GM18907 (cell line): ENCODE measurements at regions not wholly inside any gene's neighbourhood (a gene's known extent, or its start where the extent isn't known, plus 50 kb on each side); places are given as distances from the start of the nearest gene placed in this dataset.

ENCODE experiments used
- ATAC-seq: cut with Tn5 transposase; IDR thresholded peaks from one replicate; pipeline ENCODE4 v1.9.1; 2021; ENCODE audit warnings: mild to moderate bottlenecking, moderate library complexity; ENCODE audit not compliant: unreplicated experiment

- no peak for ATAC-seq
Measured at GRCh38 chr1:98428864-98429263, 232.7 kb upstream of the SNX7 start.

DNA sequence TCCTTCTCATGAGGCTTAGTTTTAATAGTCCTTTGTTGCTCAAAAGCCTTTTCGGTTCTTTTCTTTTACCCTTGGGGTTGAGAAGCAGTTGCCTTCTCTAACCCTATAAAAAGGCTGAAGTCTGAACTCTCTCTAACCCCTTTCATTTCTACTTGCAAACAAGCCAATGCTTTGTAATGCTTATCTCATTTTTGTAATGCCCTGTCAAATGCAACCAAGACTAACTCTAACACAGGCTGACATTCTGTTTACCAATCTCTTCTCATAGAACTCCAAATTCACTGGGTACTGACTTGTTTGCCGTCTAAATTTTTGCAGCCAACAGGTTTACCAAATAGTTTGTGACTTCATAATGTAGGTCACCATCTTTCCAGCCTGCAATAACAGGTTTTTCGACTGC, 233.9 kb upstream of the SNX7 start:
- ATAC-seq = no peak

DNA sequence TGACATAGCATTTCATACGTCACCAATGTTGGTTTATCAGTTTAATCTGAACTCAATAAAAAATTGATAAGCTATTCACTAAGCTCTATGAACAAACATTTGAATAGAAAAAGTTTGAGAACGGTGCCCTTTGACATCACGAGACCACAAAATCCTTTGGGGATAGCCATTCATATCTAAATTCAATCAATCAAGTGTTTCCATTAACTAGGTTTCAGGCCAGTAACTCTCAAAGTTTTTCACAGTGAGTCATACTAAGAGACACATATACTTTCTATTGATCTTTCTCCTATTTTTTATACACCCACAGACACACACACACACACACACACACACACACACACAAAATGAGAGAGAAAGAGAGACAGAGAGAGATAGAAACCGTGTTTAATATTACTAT, 235.4 kb upstream of the SNX7 start:
- no peak for ATAC-seq

DNA sequence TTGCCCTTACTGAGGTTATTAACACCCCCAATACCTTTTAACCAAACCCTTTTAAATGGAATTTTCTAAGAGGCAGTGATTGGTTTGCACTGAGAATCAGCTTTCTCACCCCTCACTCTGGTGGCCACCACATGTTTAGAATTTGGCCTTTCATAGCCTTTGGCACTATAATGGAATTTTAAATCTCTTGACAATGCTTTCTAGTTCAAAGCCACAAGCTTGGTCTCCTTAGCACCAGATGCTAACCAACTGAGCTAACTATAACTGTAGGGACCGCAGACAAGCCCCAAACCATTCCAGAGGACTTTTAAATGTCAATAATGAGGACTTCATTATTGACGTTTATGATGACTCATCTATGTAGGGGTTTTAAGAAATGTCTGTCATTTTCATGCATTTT, 238.7 kb upstream of the SNX7 start:
- ATAC-seq = no peak

GRCh38 chr1:98421085-98421435, 240.5 kb upstream of the SNX7 start:
- no peak for ATAC-seq

GRCh38 chr1:98420376-98421084, 241.0 kb upstream of the SNX7 start:
- no peak for ATAC-seq

DNA sequence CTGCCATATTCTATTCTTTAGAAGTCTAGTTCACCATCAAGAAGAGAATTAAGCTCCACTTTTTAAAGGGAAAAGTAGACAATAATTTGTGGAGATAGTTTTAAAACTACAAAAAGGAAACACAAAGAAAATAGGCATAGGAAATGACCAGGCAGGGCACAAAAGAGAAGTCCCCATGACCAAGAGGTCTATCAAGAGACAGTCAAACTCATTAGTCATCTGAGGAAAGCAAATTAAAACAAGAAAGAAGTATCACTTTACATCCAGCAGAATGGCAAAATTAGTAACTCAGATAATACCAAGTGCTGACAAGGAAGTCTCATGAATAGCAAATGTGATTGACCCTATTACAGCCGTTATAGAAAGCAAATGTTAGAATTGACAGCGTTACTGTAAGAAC, 243.7 kb upstream of the SNX7 start:
- ATAC-seq = no peak

- ATAC-seq = no peak
Measured at GRCh38 chr1:98410082-98410481, 251.4 kb upstream of the SNX7 start.

GRCh38 chr1:98406352-98407088, 255.0 kb upstream of the SNX7 start:
- no peak for ATAC-seq

- peak; percentile 41 for ATAC-seq
Measured at GRCh38 chr1:98405581-98406074, 255.9 kb upstream of the SNX7 start.

- ATAC-seq = no peak
Measured at GRCh38 chr1:98404866-98405265, 256.7 kb upstream of the SNX7 start.

GRCh38 chr1:98403963-98404480, 257.5 kb upstream of the SNX7 start:
- no peak for ATAC-seq

DNA sequence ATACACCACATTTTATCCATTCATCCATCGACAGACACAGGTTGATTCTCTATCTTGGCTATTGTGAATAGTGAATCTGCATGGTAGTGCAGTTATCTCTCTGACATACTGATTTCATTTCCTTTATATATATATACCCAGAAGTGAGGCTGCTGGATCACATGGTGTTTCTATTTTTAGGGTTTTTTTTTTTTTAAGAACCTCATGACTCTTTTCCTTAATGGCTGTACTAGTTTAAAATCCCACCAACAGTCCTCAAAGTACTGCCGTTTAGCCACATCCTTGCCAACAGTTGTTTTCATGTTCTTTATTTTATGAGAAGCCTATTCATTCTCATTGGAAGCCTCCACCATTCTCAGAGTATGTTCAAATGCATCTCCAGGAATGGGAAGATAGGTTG, 258.7 kb upstream of the SNX7 start:
- ATAC-seq = no peak

DNA sequence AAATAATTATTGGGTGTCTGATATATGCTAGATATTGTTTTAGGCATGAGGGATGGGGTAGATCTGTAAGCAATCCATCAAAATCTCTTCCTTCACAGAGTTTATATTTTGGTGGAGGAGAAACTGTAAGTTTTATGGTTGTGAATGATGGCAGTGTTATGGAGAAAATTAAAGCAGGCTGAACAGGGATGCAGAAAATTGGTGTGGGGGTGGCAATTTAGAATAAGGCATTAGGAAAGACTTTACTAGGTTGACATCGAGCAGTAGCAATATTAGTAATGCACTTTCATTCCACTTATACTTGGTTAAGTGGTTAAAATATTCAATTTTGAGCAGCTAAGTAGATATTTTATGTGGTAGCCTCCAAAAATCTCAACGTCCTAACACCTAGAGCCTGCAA, 261.1 kb upstream of the SNX7 start:
- no peak for ATAC-seq

GRCh38 chr1:98399218-98399617, 262.3 kb upstream of the SNX7 start:
- no peak for ATAC-seq

GRCh38 chr1:98398649-98399048, 262.9 kb upstream of the SNX7 start:
- no peak for ATAC-seq

DNA sequence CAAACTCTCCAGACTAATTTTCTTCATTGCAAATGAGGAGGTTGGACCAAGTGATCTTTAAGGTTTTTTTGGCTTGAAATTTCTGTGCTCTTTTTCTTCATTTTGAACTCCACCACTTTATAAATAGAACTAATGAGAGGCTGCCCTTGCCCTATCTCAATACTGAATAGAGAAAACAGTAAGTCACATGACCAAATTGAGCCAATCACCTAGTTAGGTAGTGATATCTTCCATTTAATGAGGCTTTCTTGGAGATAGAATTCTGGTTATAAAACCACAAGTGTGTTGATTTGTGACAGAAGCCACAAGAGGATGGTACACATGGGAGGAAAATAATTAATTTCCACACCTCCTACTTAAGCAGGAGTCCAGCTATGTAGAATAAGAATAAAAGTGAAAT, 263.4 kb upstream of the SNX7 start:
- ATAC-seq = no peak

- ATAC-seq = no peak
Measured at GRCh38 chr1:98393719-98394118, 267.8 kb upstream of the SNX7 start.

- ATAC-seq = no peak
Measured at GRCh38 chr1:98391175-98391574, 270.3 kb upstream of the SNX7 start.

GRCh38 chr1:98389809-98390208, 271.7 kb upstream of the SNX7 start:
- ATAC-seq = no peak

DNA sequence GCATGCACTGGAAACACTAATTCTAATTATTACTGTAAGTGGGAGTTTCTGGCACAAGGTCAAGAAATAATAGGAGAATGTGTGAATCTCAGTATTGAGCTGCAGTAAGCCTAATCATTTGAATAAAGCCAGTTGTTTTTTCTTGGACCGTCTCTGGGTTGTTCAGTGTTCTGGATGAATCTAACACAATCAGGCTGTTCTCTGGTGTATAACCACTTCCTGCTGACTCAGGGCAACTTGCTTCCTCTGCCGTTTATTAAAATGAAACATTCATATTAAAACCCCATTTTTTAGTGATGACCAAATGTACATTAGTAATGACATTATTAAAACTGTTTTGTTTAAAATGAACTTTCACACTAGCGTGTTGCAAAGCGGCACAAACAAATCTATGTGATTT, 273.1 kb upstream of the SNX7 start:
- peak; percentile 86 for ATAC-seq

GRCh38 chr1:98387701-98388100, 273.8 kb upstream of the SNX7 start:
- ATAC-seq = no peak
